Adrenal gland (tissue), 5 donors: ENCODE measurements at regions not wholly inside any gene's neighbourhood (a gene's known extent, or its start where the extent isn't known, plus 50 kb on each side); places are given as distances from the start of the nearest gene placed in this dataset.

Experiments used
- CTCF ChIP-seq, 6 experiments: fragments of 450-650 bp in 4 of 6; fragments of 200-600 bp in 2 of 6; sonication (generic) in 1 of 6; IDR thresholded peaks; 1 replicate in 5 of 6; 2 replicates in 1 of 6; pipeline versions ENCODE4 v1.5.1 to v1.8.0; 2016 to 2021; ENCODE audit warnings: antibody characterized with exemption in 6 of 6, mild to moderate bottlenecking in 2 of 6, moderate library complexity in 1 of 6
- POLR2A ChIP-seq, 2 donors: fragments of 450-650 bp; IDR thresholded peaks; one replicate each; pipeline ENCODE4 v1.6.1; 2017; ENCODE audit warnings: antibody characterized with exemption in 2 of 2, mild to moderate bottlenecking in 2 of 2, moderate library complexity in 1 of 2
- donor health status: DM: no; HTN: no; CAD: no.

- no peak for TF ChIP-seq POLR2A (IDR thresholded peaks at IDR 0.05)
- TF ChIP-seq CTCF (IDR thresholded peaks at IDR 0.05), result no peak
Measured at GRCh38 chr20:39600156-39600555, 638.0 kb downstream of the DHX35 start.
